Activated naive CD4-positive, alpha-beta T cell treated with anti-CD3 and anti-CD28 coated beads for 36 hours (primary cell): ENCODE measurements at regions not wholly inside any gene's neighbourhood (a gene's known extent, or its start where the extent isn't known, plus 50 kb on each side); places are given as distances from the start of the nearest gene placed in this dataset.

Experiments used
- CTCF ChIA-PET: fragments of 350-600 bp; sonication (Branson Sonifier 250); formaldehyde crosslinking; loops from one replicate; lab custom pipeline; 2021; ENCODE audit warnings: antibody characterized with exemption; lab: Charles Lee
- DNase-seq: peaks from one replicate; pipeline ENCODE4 v3.0.0-alpha.2; 2020
- H3K27ac Mint-ChIP-seq: one replicate; pipeline ENCODE4 v1.8.0; 2021; ENCODE audit warnings: mild to moderate bottlenecking, mixed read lengths
- H3K27me3 Mint-ChIP-seq: one replicate; pipeline ENCODE4 v1.8.0; 2021; ENCODE audit warnings: low read depth, mixed read lengths
- H3K36me3 Mint-ChIP-seq: one replicate; pipeline ENCODE4 v1.8.0; 2021; ENCODE audit warnings: low read depth, mixed read lengths
- H3K4me1 Mint-ChIP-seq: one replicate; pipeline ENCODE4 v1.8.0; 2021; ENCODE audit warnings: low read depth, mixed read lengths
- H3K4me3 Mint-ChIP-seq: one replicate; pipeline ENCODE4 v1.8.0; 2021; ENCODE audit warnings: mild to moderate bottlenecking, moderate library complexity, mixed read lengths
- H3K9me3 Mint-ChIP-seq: one replicate; pipeline ENCODE4 v1.8.0; 2021; ENCODE audit warnings: mixed read lengths
- intact Hi-C: fragments of 100-400 bp; cut with micrococcal nuclease; formaldehyde crosslinking; loops from one replicate; pipeline ENCODE4 v1.15.1; 2023

DNA sequence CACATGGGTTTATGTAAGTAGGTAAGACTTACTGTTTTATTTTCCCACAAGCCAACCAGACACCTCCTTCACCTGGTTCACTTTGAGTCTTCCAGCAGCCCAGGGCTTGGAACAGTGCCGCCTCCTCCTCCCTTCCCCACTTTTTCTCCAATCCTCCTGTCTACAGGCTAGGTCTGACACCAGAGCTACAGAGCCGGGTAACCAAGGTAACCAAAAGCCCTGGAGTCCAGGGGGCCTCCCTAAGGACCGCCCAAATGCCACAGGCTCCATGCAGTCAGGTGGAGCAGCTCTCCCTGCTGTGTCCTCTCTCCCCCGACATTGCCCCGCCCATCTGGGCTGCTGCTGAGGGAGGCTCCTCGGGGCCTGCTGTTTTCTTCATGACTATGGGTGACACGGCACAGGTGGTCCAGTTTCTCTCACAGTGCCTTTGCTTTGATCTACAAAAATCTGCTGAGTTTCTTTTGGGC is 138.0 kb upstream of the EFNA5 start:
- peaks cover 3% of the 10 kb centered on the region for H3K4me1 Mint-ChIP-seq
- CTCF ChIA-PET = no interaction called here
- intact Hi-C loops = no loop called here
- no peaks in the 10 kb centered on the region for H3K9me3 Mint-ChIP-seq
- H3K36me3 Mint-ChIP-seq = no peaks in the 10 kb centered on the region
- peaks cover 2% of the 10 kb centered on the region for H3K27me3 Mint-ChIP-seq
- no peak overlapping the region for H3K27ac Mint-ChIP-seq
- no peak overlapping the region for H3K4me3 Mint-ChIP-seq
- no peak for DNase-seq

DNA sequence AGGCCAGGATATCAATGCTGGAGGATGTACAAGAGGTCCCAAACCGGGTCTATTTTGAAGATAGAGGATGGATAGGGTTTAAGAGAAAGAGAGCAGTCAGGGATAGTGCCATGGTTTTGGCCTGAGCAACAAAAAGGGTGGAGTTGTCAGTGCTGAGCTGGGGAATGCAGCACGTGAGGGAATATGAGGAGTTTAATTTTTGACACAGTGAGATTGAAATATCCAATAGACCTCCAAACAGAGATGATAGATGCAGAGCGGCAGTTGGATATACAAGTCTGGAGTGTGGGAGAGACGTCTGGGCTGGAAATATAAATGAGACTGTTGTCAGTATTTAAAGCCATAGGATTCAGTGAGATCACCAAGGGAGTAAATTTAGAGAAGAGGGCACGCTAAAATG is 136.7 kb upstream of the EFNA5 start:
- DNase-seq = no peak
- Mint-ChIP-seq H3K27ac (no peak overlapping the region), H3K9me3 (no peaks in the 10 kb centered on the region), H3K4me1 (peaks cover 3% of the 10 kb centered on the region), H3K4me3 (no peak overlapping the region), H3K27me3 (peaks cover 2% of the 10 kb centered on the region), H3K36me3 (no peaks in the 10 kb centered on the region)
- CTCF ChIA-PET = no interaction called here
- intact Hi-C loops = no loop called here

DNA sequence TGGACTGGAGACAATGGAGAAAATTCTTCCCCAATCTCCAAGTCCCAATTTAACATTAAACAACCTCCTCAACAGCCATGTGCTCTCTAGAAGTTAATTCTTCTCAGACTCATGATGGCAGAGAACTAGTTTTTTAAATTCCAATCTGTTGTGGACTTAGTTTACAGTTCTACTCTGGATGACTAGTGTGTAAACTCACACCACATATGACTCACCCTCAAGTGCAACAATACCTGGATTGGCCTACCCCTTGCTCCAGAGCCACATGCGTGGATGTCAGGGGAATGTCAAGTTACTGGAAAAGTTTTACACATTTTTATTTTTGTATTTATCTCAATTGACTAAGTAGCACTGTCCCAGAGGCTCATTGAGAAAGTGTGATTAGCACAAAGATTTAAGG is 136.0 kb upstream of the EFNA5 start:
- Mint-ChIP-seq H3K36me3 (no peaks in the 10 kb centered on the region), H3K9me3 (no peaks in the 10 kb centered on the region), H3K4me3 (no peak overlapping the region), H3K27me3 (no peaks in the 10 kb centered on the region), H3K4me1 (peaks cover 3% of the 10 kb centered on the region), H3K27ac (no peak overlapping the region)
- intact Hi-C loops = no loop called here
- CTCF ChIA-PET = no interaction called here
- no peak for DNase-seq

DNA sequence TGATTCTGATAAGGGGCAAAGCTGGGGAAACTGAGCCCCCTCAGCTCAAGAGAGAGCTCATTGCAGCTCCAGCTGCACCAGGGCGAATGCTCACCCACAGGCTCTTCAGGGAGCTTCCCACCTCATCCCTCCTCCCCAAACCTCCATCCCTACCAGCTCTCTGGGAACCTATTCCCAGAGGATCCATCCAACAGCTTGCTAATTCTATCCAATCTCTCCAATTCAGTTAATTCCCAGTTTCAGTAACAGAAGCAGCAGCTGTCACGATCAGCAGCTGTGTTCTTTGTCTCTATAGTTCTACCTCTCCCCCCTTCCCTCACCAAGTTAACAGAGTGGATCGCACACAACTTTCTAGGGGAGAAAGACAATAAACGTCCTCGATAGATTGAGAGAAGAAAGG is 135.5 kb upstream of the EFNA5 start:
- no peak overlapping the region for H3K27ac Mint-ChIP-seq
- intact Hi-C loops = no loop called here
- H3K9me3 Mint-ChIP-seq = no peaks in the 10 kb centered on the region
- DNase-seq = no peak
- CTCF ChIA-PET = no interaction called here
- no peaks in the 10 kb centered on the region for H3K36me3 Mint-ChIP-seq
- H3K27me3 Mint-ChIP-seq = no peaks in the 10 kb centered on the region
- H3K4me3 Mint-ChIP-seq = no peak overlapping the region
- peaks cover 3% of the 10 kb centered on the region for H3K4me1 Mint-ChIP-seq

DNA sequence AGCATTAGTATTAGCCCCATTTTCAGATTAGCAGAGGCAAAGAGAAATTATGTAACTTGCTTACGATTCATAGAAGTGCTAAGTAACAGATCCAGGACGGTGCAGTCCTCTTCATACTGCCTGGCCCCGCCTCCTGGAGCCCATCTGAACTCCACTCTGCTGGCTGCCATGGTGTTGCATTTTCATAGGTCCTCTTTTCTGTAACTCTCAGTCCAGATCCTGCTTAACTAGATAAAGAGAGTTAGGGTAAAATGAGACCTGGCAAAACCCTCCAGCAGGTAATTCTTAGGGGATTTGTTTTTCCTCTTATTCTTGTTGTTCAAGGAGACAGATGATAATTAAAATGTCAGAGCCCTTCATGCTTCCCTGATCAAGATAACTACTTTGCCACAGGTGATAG is 135.1 kb upstream of the EFNA5 start:
- intact Hi-C loops = no loop called here
- H3K4me1 Mint-ChIP-seq = peaks cover 3% of the 10 kb centered on the region
- H3K4me3 Mint-ChIP-seq = no peak overlapping the region
- no peaks in the 10 kb centered on the region for H3K36me3 Mint-ChIP-seq
- DNase-seq = no peak
- CTCF ChIA-PET = no interaction called here
- no peaks in the 10 kb centered on the region for H3K9me3 Mint-ChIP-seq
- no peak overlapping the region for H3K27ac Mint-ChIP-seq
- no peaks in the 10 kb centered on the region for H3K27me3 Mint-ChIP-seq

DNA sequence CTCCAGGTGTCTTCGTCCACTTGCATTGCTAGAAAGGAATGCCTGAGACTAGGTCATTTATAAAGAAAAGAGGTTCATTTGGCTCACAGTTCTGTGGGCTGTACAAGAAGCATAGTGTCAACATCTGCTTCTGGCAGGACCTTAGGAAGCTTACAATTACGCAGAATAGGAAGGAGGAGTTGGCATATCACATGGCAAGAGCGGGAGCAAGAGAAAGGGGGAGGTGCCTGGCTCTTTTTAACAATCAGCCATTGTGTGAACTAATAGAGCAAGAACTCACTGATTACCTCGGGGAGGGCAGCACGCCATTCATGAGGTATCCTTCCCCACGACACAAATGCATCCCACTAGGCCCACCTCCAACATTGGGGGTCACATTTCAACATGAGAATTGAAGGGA is 134.4 kb upstream of the EFNA5 start:
- H3K4me3 Mint-ChIP-seq = no peak overlapping the region
- H3K27ac Mint-ChIP-seq = no peak overlapping the region
- no peaks in the 10 kb centered on the region for H3K9me3 Mint-ChIP-seq
- intact Hi-C loops = no loop called here
- peaks cover 3% of the 10 kb centered on the region for H3K4me1 Mint-ChIP-seq
- no peaks in the 10 kb centered on the region for H3K36me3 Mint-ChIP-seq
- DNase-seq = no peak
- no peaks in the 10 kb centered on the region for H3K27me3 Mint-ChIP-seq
- CTCF ChIA-PET = no interaction called here

DNA sequence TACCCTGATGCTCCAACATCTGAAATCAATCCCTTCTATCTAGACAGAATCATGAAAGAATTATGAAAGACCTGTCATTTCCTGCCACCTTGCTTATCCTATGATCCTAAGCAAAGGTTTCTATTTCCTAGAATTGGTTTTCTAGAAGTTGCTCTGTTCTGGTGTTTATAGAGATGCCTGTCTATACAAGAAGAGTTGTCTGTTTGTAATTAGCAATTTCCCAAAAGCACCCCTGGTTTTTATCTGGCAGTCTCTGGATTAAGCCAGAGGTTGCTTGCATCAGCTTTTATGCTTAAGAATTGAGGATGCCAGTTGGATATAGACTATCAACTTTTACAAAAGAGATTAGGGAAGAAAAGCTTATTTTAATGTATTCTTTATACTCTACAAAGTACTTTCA is 133.0 kb upstream of the EFNA5 start:
- Mint-ChIP-seq H3K4me1 (peaks cover 6% of the 10 kb centered on the region), H3K27ac (no peak overlapping the region), H3K9me3 (no peaks in the 10 kb centered on the region), H3K4me3 (no peak overlapping the region), H3K27me3 (no peaks in the 10 kb centered on the region), H3K36me3 (no peaks in the 10 kb centered on the region)
- CTCF ChIA-PET = no interaction called here
- intact Hi-C loops = no loop called here
- no peak for DNase-seq

DNA sequence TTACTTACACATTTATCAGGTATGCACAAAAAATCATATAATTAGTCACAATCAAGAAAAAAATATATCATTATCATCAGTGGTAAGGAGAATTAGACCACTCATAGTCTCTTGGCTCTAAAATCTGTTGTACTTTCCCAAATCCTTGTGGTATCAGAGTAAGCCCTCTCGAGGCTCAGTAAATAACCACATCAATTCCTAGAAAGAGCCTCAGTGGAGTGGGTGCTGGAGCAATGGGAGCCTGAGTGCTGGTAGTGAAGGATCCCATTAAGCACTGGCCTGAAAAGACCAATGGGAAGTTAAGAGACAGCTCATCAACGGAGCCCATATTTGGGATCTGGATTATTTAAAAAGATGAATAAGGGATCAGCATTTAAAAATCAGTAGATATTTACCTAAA is 130.3 kb upstream of the EFNA5 start:
- Mint-ChIP-seq H3K36me3 (no peaks in the 10 kb centered on the region), H3K9me3 (no peaks in the 10 kb centered on the region), H3K27ac (no peak overlapping the region), H3K27me3 (no peaks in the 10 kb centered on the region), H3K4me3 (no peak overlapping the region), H3K4me1 (peaks cover 6% of the 10 kb centered on the region)
- CTCF ChIA-PET = no interaction called here
- DNase-seq = no peak
- intact Hi-C loops = no loop called here

DNA sequence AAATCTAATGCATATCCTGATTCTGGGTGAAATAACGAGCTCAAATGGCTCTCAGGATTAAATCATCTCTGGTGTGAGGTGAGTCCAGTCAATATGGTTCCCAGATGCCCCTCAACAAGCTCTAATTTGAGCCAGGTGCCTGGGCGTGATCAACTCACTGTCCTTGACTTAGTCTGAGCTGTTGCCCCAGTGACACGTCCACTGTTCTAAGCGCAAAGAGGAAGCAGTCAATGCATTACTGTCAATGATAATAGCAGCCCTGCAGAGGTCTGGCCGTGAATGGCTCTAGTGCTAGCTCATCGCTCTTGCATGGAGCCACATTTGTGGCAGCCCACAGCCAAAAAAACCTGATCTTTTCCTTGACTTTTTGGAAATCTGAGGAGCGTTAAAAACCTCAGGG is 128.6 kb upstream of the EFNA5 start:
- no peaks in the 10 kb centered on the region for H3K27me3 Mint-ChIP-seq
- H3K4me3 Mint-ChIP-seq = no peak overlapping the region
- no peaks in the 10 kb centered on the region for H3K36me3 Mint-ChIP-seq
- peaks cover 4% of the 10 kb centered on the region for H3K4me1 Mint-ChIP-seq
- no peak for DNase-seq
- H3K9me3 Mint-ChIP-seq = no peaks in the 10 kb centered on the region
- CTCF ChIA-PET = interaction anchor here (0.7 kb wide), 1 partner anchor 12 kb away, joined by 3 read pairs; no protein-coding TSS in a partner anchor
- H3K27ac Mint-ChIP-seq = no peak overlapping the region
- intact Hi-C loops = no loop called here

DNA sequence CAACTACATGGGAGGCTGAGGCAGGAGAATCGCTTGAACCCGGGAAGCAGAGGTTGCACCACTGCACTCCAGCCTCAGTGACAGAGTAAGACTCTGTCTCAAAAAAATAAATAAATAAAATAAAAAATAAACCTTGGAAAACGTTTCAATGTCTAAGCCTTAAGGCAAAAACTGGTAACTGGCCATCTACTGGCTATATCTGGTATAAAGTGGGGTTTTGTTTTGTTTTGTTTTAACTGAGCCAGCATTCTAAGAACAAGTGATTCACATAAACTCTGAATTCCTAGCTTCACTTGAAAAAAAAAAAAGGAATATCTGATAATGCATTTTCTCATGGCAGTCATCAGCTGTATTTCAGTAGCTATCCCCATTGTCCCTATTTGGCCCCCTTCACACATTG is 126.1 kb upstream of the EFNA5 start:
- intact Hi-C loops = no loop called here
- Mint-ChIP-seq H3K36me3 (no peaks in the 10 kb centered on the region), H3K27ac (no peak overlapping the region), H3K9me3 (peaks cover 3% of the 10 kb centered on the region), H3K4me1 (peaks cover 3% of the 10 kb centered on the region), H3K4me3 (no peak overlapping the region), H3K27me3 (no peaks in the 10 kb centered on the region)
- CTCF ChIA-PET = no interaction called here
- no peak for DNase-seq

DNA sequence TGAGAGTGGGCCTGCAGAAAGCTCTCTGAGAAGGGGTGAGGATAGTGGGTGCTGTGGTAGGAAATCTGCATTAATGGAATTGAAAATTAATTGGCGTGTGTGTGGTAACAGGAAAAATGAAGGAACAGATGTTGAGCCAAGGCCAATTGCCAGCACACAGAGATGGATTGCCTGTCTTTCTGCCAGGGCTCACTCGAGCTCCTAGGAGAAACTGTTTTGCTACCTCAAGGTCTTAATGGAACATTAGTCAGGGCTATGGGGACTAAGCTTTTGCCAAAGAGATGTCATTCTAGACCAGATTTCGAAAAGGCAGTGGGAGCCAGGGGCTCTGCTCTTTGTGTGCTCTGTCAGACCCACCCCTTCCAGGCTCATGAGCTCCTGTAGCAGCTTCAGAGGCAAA is 124.0 kb upstream of the EFNA5 start:
- DNase-seq = no peak
- Mint-ChIP-seq H3K4me3 (no peak overlapping the region), H3K4me1 (peaks cover 3% of the 10 kb centered on the region), H3K27ac (no peak overlapping the region), H3K36me3 (no peaks in the 10 kb centered on the region), H3K9me3 (peaks cover 3% of the 10 kb centered on the region), H3K27me3 (no peaks in the 10 kb centered on the region)
- intact Hi-C loops = no loop called here
- CTCF ChIA-PET = no interaction called here

DNA sequence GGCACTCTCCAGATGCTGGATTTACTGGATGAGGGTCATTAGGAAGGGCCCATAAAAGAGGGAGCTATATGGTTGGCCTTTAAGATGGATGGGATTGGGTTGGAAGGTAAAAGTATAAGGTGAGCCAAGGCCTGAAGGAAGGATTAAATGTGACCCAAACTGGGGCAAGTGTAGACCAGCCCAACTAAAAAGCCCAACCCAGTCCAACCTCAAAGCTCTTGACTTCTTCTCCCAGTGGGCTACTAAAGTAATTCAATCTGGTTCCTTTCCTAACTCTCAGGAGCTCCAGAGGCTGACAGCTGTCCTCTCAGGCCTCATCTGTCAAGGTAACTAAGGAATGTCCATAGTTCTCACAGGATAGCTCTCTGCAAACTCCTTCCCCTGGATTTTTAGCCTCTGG is 122.2 kb upstream of the EFNA5 start:
- H3K27ac Mint-ChIP-seq = no peak overlapping the region
- peaks cover 3% of the 10 kb centered on the region for H3K9me3 Mint-ChIP-seq
- H3K36me3 Mint-ChIP-seq = no peaks in the 10 kb centered on the region
- intact Hi-C loops = no loop called here
- CTCF ChIA-PET = no interaction called here
- no peak overlapping the region for H3K4me3 Mint-ChIP-seq
- no peaks in the 10 kb centered on the region for H3K4me1 Mint-ChIP-seq
- no peak for DNase-seq
- H3K27me3 Mint-ChIP-seq = no peaks in the 10 kb centered on the region

DNA sequence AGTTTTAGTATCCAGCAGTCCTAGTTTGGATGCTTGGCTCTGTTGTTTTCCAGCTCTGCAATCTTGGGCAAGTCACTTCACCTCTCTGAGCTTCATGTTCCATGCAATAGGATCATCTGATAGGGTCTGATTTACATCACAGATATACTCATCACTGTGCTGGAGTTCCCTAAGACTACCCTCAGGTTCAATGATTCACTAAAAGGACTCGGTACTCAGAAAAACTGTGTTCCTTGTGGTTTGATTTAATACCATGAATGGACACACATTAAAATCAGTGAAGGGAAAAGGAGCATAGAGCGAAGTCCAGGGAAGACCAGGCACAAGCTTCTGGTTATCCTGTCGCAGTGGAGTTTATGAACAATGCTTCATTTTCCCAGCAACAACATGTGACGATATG is 119.9 kb upstream of the EFNA5 start:
- no peak for DNase-seq
- Mint-ChIP-seq H3K9me3 (peaks cover 3% of the 10 kb centered on the region), H3K36me3 (no peaks in the 10 kb centered on the region), H3K27me3 (no peaks in the 10 kb centered on the region), H3K4me3 (no peak overlapping the region), H3K4me1 (no peaks in the 10 kb centered on the region), H3K27ac (no peak overlapping the region)
- CTCF ChIA-PET = interaction anchor here (1.1 kb wide), 1 partner anchor 20 kb away, joined by 3 read pairs; no protein-coding TSS in a partner anchor
- intact Hi-C loops = no loop called here

DNA sequence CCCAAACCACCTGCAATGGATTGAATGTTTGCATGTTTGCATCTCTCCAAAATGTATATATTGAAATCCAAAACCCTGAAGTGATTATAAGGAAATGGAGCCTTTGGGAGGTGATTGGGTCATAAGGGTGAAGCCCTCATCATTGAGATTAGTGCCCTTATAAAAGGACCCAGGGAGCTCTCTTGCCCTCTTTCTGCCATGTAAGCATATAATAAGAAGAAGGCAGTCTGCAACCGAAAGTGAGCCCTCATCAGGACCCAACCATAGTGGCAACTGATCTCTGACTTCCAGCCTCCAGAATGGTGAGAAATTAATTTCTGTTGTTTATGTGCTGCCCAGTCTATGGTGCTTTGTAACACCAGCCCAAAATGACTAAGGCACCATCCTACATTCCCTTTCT is 115.7 kb upstream of the EFNA5 start:
- no peaks in the 10 kb centered on the region for H3K36me3 Mint-ChIP-seq
- H3K4me3 Mint-ChIP-seq = no peak overlapping the region
- no peaks in the 10 kb centered on the region for H3K9me3 Mint-ChIP-seq
- intact Hi-C loops = no loop called here
- DNase-seq = no peak
- H3K27ac Mint-ChIP-seq = no peak overlapping the region
- CTCF ChIA-PET = no interaction called here
- H3K4me1 Mint-ChIP-seq = no peaks in the 10 kb centered on the region
- no peaks in the 10 kb centered on the region for H3K27me3 Mint-ChIP-seq
